HepG2 (cell line): ENCODE measurements at regions not wholly inside any gene's neighbourhood (a gene's known extent, or its start where the extent isn't known, plus 50 kb on each side); places are given as distances from the start of the nearest gene placed in this dataset.

Source experiments
- ATAC-seq: fragments of 200-7000 bp; cut with Tn5 transposase; 3 replicates; pipeline ENCODE4 v1.9.1; 2020; ENCODE audit warnings: mild to moderate bottlenecking, moderate library complexity
- BruUV-seq: library from RNA; stranded (reverse); fragments of 400-500 nt; replicated peaks from 2 replicates; lab custom pipeline; 2021; lab: Mats Ljungman, UMichigan
- CTCF ChIA-PET: fragments of 300-600 bp; formaldehyde crosslinking; extraction: SDS; loops from one replicate; lab custom pipeline; 2021; ENCODE audit warnings: low total read pairs, inconsistent platforms, low intra/inter-chr PET ratio; lab: Yijun Ruan, JAX
- POLR2A ChIA-PET: fragments of 350-600 bp; sonication (Branson Sonifier 250); formaldehyde crosslinking; loops from one replicate; lab custom pipeline; 2020; ENCODE audit warnings: antibody characterized with exemption, inconsistent platforms; lab: Yijun Ruan, JAX
- DNase-seq: peaks from one replicate; pipeline ENCODE4 v3.0.0-alpha.2; 2015; ENCODE audit warnings: low spot score
- FAIRE-seq: peaks from 3 replicates; lab custom pipeline; 2011; peaks lifted over from hg19 to GRCh38; lab: Jason Lieb, UNC
- H2AFZ ChIP-seq: one replicate; pipeline ENCODE4 v1.6.1; 2011; ENCODE audit warnings: low read length, inconsistent platforms
- H3K27ac ChIP-seq: fragments of 300-600 bp; 3 replicates; pipeline ENCODE4 v1.8.0; 2011; ENCODE audit warnings: mixed run types, mild to moderate bottlenecking, mixed read lengths, low read length, inconsistent platforms; ENCODE audit not compliant: insufficient read depth; ENCODE audit errors: extremely low read length
- H3K27me3 ChIP-seq, 2 experiments: fragments of 200-600 bp in 1 of 2; 2 replicates in 1 of 2; 3 replicates in 1 of 2; pipeline versions ENCODE4 v1.6.0 to v1.8.0; 2011; ENCODE audit warnings: low read length in 2 of 2, mild to moderate bottlenecking in 2 of 2, moderate library complexity in 2 of 2, inconsistent platforms in 1 of 2; ENCODE audit not compliant: insufficient read depth in 2 of 2, control insufficient read depth in 1 of 2
- H3K36me3 ChIP-seq, 2 experiments: fragments of 200-600 bp in 1 of 2; replicated peaks in 1 of 2; 2 replicates in 1 of 2; 3 replicates in 1 of 2; pipeline versions ENCODE4 v1.5.1 to v1.8.0; 2011; ENCODE audit warnings: low read length in 2 of 2, inconsistent platforms in 1 of 2; ENCODE audit not compliant: insufficient read depth in 2 of 2, control insufficient read depth in 1 of 2
- H3K4me1 ChIP-seq: 2 replicates; pipeline ENCODE4 v1.5.1; 2012; ENCODE audit warnings: low read length, inconsistent platforms; ENCODE audit not compliant: insufficient read depth
- H3K4me2 ChIP-seq: 2 replicates; pipeline ENCODE4 v1.6.0; 2011; ENCODE audit warnings: low read depth, low read length, inconsistent platforms
- H3K4me3 ChIP-seq, 3 experiments: fragments of 200-600 bp in 1 of 3; sonication (generic), shearing (Covaris generic) in 1 of 3; replicated peaks in 1 of 3; 2 replicates each; pipeline ENCODE4 v1.5.1; 2011 to 2016; ENCODE audit warnings: low read length in 3 of 3, inconsistent platforms in 2 of 3, low read depth in 2 of 3, mild to moderate bottlenecking in 2 of 3, control low read depth in 1 of 3, mixed read lengths in 1 of 3; ENCODE audit not compliant: insufficient read depth in 1 of 3
- H3K79me2 ChIP-seq: one replicate; pipeline ENCODE4 v1.6.1; 2011; ENCODE audit warnings: low read length, inconsistent platforms; ENCODE audit not compliant: insufficient read depth
- H3K9ac ChIP-seq: 2 replicates; pipeline ENCODE4 v1.6.0; 2011; ENCODE audit warnings: mild to moderate bottlenecking, low read depth, low read length, inconsistent platforms; ENCODE audit not compliant: insufficient read depth
- H3K9me3 ChIP-seq: 2 replicates; pipeline ENCODE4 v1.5.1; 2012; ENCODE audit warnings: mild to moderate bottlenecking, low read length
- H4K20me1 ChIP-seq: 2 replicates; pipeline ENCODE4 v1.6.0; 2011; ENCODE audit warnings: inconsistent platforms, mild to moderate bottlenecking, low read length, moderate library complexity; ENCODE audit not compliant: insufficient read depth
- CAMTA2 ChIP-seq: sonication (generic); formaldehyde crosslinking; IDR thresholded peaks from 2 replicates; pipeline ENCODE4 v1.4.0; 2020; ENCODE audit warnings: mild to moderate bottlenecking, missing genetic modification reagents, borderline replicate concordance
- FOXP1 ChIP-seq, 2 experiments: fragments of 450-650 bp in 1 of 2; IDR thresholded peaks; 2 replicates each; pipeline ENCODE4 v1.6.1; 2017 to 2018; ENCODE audit warnings: antibody characterized with exemption in 1 of 2
- GPN1 ChIP-seq: sonication (generic); formaldehyde crosslinking; IDR thresholded peaks from 2 replicates; pipeline ENCODE4 v1.5.1; 2020; ENCODE audit warnings: missing genetic modification reagents, borderline replicate concordance
- HCFC1 ChIP-seq: fragments of 150-350 bp; IDR thresholded peaks from 2 replicates; pipeline ENCODE4 v1.6.1; 2014; ENCODE audit warnings: low read depth, low read length
- JARID2 ChIP-seq: sonication (generic); formaldehyde crosslinking; IDR thresholded peaks from 2 replicates; pipeline ENCODE4 v1.8.1; 2023; ENCODE audit warnings: missing genetic modification reagents, inconsistent platforms; ENCODE audit not compliant: insufficient replicate concordance
- MEIS2 ChIP-seq: sonication (generic); formaldehyde crosslinking; IDR thresholded peaks from 2 replicates; pipeline ENCODE4 v1.9.0; 2021; ENCODE audit warnings: mild to moderate bottlenecking, missing genetic modification reagents
- NAIF1 ChIP-seq: sonication (generic); formaldehyde crosslinking; IDR thresholded peaks from 2 replicates; pipeline ENCODE4 v1.5.0; 2020; ENCODE audit warnings: mild to moderate bottlenecking, missing genetic modification reagents, borderline replicate concordance
- NCOR1 ChIP-seq: fragments of 200-600 bp; sonication (generic); IDR thresholded peaks from 2 replicates; pipeline ENCODE4 v1.7.0; 2017; ENCODE audit warnings: antibody characterized with exemption, low read length, borderline replicate concordance
- NFE2L1 ChIP-seq: sonication (generic); formaldehyde crosslinking; IDR thresholded peaks from 2 replicates; pipeline ENCODE4 v1.4.0; 2020; ENCODE audit warnings: missing genetic modification reagents, mild to moderate bottlenecking, borderline replicate concordance
- NPAS2 ChIP-seq: sonication (generic); formaldehyde crosslinking; IDR thresholded peaks from 2 replicates; pipeline ENCODE4 v1.8.0; 2022; ENCODE audit warnings: mild to moderate bottlenecking, missing genetic modification reagents, borderline replicate concordance
- PPARG ChIP-seq: conservative IDR thresholded peaks from 2 replicates; pipeline ENCODE4 v1.6.1; 2016; ENCODE audit warnings: missing biosample characterization, missing genetic modification reagents
- SOX6 ChIP-seq, 2 experiments: fragments of 450-650 bp in 1 of 2; sonication (generic) in 1 of 2; formaldehyde crosslinking in 1 of 2; IDR thresholded peaks; 2 replicates each; pipeline versions ENCODE4 v1.4.0 to v1.6.1; 2017 to 2020; ENCODE audit warnings: antibody characterized with exemption in 1 of 2, mild to moderate bottlenecking in 1 of 2, missing genetic modification reagents in 1 of 2
- TIGD3 ChIP-seq: sonication (generic); formaldehyde crosslinking; IDR thresholded peaks from 2 replicates; pipeline ENCODE4 v1.5.1; 2020; ENCODE audit warnings: mild to moderate bottlenecking, missing genetic modification reagents, borderline replicate concordance
- TOPORS ChIP-seq: sonication (generic); formaldehyde crosslinking; IDR thresholded peaks from 2 replicates; pipeline ENCODE4 v1.8.0; 2023; ENCODE audit warnings: mild to moderate bottlenecking, missing genetic modification reagents
- ZNF235 ChIP-seq: sonication (generic); formaldehyde crosslinking; IDR thresholded peaks from 2 replicates; pipeline ENCODE4 v1.8.1; 2023; ENCODE audit warnings: mild to moderate bottlenecking, missing genetic modification reagents, borderline replicate concordance
- ZNF567 ChIP-seq: sonication (generic); formaldehyde crosslinking; IDR thresholded peaks from 2 replicates; pipeline ENCODE4 v1.8.1; 2023; ENCODE audit warnings: mild to moderate bottlenecking, missing genetic modification reagents, borderline replicate concordance
- ZNF660 ChIP-seq: sonication (generic); formaldehyde crosslinking; IDR thresholded peaks from 2 replicates; pipeline ENCODE4 v1.5.1; 2020; ENCODE audit warnings: mild to moderate bottlenecking, low read depth, missing genetic modification reagents, borderline replicate concordance
- ZNF678 ChIP-seq: sonication (generic); formaldehyde crosslinking; IDR thresholded peaks from 2 replicates; pipeline ENCODE4 v1.4.0; 2020; ENCODE audit warnings: mild to moderate bottlenecking, missing genetic modification reagents
- ZNF891 ChIP-seq: sonication (generic); formaldehyde crosslinking; IDR thresholded peaks from 2 replicates; pipeline ENCODE4 v1.5.0; 2020; ENCODE audit warnings: mild to moderate bottlenecking, missing genetic modification reagents
- WGBS: methylation state at CpG from one replicate; pipeline ENCODE4 v1.1.6; 2017; ENCODE audit warnings: low lambda C conversion rate; 5-methylcytosine and 5-hydroxymethylcytosine counted together
- in situ Hi-C: cut with HindIII; loops from 2 replicates; pipeline ENCODE4 v1.10.0; 2017; ENCODE audit warnings: low pct_unique_long_range_greater_than_20kb; ENCODE audit not compliant: extremely low pct_ligation_motif_present
- intact Hi-C: fragments of 100-400 bp; cut with micrococcal nuclease; formaldehyde crosslinking; loops from one replicate; pipeline ENCODE4 v1.10.0; 2022; ENCODE audit not compliant: unreplicated experiment
- TF ChIP-seq, protein P1 (sequence below), 2 experiments: sonication (generic) in 1 of 2; formaldehyde crosslinking in 1 of 2; IDR thresholded peaks; 2 replicates each; pipeline versions ENCODE4 v1.4.0 to v1.6.1; 2016 to 2020; ENCODE audit warnings: borderline replicate concordance in 1 of 2, low read depth in 1 of 2, mild to moderate bottlenecking in 1 of 2, missing genetic modification reagents in 1 of 2

DNA sequence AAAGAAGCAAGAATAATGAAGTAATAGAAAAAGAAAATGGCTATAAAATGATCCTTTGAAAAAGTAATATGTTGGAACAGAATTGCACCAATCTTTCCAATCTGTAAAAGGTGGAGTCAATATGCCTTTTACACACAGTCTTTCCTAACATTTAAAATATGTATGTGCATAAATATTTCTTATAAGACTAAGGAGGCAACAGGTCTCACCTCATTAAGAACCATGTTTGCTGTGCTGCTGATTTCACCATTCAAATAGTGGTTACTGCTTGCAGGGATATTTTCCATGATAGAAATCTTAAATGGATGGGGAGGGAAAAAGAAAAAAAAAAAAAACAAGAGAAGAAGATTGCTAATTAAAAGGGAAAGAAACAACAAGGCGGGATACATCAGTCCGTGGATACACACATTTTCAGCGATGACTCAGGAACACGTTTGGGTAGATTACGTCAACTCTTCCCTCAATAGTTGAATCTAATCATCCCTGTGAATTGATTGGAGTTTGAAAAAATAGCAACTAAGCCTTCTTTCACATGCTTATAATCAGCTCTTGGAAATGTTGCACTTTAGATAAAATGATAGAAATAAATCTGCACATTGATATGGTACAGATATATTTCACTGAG is 2133.9 kb upstream of the CELF4 start:
- in situ Hi-C loops, result no loop called here
- no TSS peak for BruUV-seq
- no peaks in the 10 kb centered on the region for H3K9me3 ChIP-seq
- ATAC-seq (no peak), FAIRE-seq (no peak), DNase-seq (no peak)
- ChIA-PET CTCF (no interaction called here), POLR2A (no interaction called here)
- H3K4me2 ChIP-seq, result no peak overlapping the region
- no peak overlapping the region for H2AFZ ChIP-seq
- H3K4me1 ChIP-seq, result peaks cover 19% of the 10 kb centered on the region
- H3K9ac ChIP-seq, result no peak overlapping the region
- no peak overlapping the region for H3K4me3 ChIP-seq
- TF ChIP-seq NCOR1, result no peak
- no peak for TF ChIP-seq PPARG (CRISPR knock-in tag)
- TF ChIP-seq FOXP1 (IDR thresholded peaks at IDR 0.05), result no peak
- no peak for TF ChIP-seq FOXP1 (CRISPR knock-in tag; IDR thresholded peaks at IDR 0.05)
- TF ChIP-seq NFE2L1 (CRISPR knock-in tag), result no peak
- no peak for TF ChIP-seq CAMTA2 (CRISPR knock-in tag)
- TF ChIP-seq TOPORS (CRISPR knock-in tag), result no peak
- TF ChIP-seq ZNF567 (CRISPR knock-in tag), result no peak
- no peak for TF ChIP-seq GPN1 (CRISPR knock-in tag)
- TF ChIP-seq HCFC1, result no peak
- TF ChIP-seq ZNF660 (CRISPR knock-in tag), result no peak
- TF ChIP-seq ZNF235 (CRISPR knock-in tag), result no peak
- TF ChIP-seq TIGD3 (CRISPR knock-in tag), result no peak
- TF ChIP-seq NPAS2 (CRISPR knock-in tag), result no peak
- no peak for TF ChIP-seq JARID2
- TF ChIP-seq, protein P1, sequence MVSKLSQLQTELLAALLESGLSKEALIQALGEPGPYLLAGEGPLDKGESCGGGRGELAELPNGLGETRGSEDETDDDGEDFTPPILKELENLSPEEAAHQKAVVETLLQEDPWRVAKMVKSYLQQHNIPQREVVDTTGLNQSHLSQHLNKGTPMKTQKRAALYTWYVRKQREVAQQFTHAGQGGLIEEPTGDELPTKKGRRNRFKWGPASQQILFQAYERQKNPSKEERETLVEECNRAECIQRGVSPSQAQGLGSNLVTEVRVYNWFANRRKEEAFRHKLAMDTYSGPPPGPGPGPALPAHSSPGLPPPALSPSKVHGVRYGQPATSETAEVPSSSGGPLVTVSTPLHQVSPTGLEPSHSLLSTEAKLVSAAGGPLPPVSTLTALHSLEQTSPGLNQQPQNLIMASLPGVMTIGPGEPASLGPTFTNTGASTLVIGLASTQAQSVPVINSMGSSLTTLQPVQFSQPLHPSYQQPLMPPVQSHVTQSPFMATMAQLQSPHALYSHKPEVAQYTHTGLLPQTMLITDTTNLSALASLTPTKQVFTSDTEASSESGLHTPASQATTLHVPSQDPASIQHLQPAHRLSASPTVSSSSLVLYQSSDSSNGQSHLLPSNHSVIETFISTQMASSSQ (IDR thresholded peaks at IDR 0.05; ENCODE audit: low read depth), result no peak
- TF ChIP-seq, protein P1 (CRISPR knock-in tag; IDR thresholded peaks at IDR 0.05; ENCODE audit: borderline replicate concordance), result no peak
- TF ChIP-seq ZNF678 (CRISPR knock-in tag), result no peak
- no peak for TF ChIP-seq MEIS2
- TF ChIP-seq SOX6 (IDR thresholded peaks at IDR 0.05), result no peak
- no peak for TF ChIP-seq SOX6 (CRISPR knock-in tag; IDR thresholded peaks at IDR 0.05)
- TF ChIP-seq NAIF1 (CRISPR knock-in tag), result no peak
- no peak for TF ChIP-seq ZNF891 (CRISPR knock-in tag)
- H3K27me3 ChIP-seq, result no peaks in the 10 kb centered on the region
- H3K79me2 ChIP-seq, result no peaks in the 10 kb centered on the region
- no peaks in the 10 kb centered on the region for H4K20me1 ChIP-seq
- H3K36me3 ChIP-seq, result no peaks in the 10 kb centered on the region
- intact Hi-C loops, result no loop called here
- H3K27ac ChIP-seq, result no peak overlapping the region
- WGBS, result 97% methylated on average over 5 of the region's 5 CpGs
